ENCODE measurements at regions not wholly inside any gene's neighbourhood (a gene's known extent, or its start where the extent isn't known, plus 50 kb on each side); places are given as distances from the start of the nearest gene placed in this dataset.

- no peak for TF ChIP-seq POLR2A (IDR thresholded peaks at IDR 0.05)
- TF ChIP-seq, protein P1, sequence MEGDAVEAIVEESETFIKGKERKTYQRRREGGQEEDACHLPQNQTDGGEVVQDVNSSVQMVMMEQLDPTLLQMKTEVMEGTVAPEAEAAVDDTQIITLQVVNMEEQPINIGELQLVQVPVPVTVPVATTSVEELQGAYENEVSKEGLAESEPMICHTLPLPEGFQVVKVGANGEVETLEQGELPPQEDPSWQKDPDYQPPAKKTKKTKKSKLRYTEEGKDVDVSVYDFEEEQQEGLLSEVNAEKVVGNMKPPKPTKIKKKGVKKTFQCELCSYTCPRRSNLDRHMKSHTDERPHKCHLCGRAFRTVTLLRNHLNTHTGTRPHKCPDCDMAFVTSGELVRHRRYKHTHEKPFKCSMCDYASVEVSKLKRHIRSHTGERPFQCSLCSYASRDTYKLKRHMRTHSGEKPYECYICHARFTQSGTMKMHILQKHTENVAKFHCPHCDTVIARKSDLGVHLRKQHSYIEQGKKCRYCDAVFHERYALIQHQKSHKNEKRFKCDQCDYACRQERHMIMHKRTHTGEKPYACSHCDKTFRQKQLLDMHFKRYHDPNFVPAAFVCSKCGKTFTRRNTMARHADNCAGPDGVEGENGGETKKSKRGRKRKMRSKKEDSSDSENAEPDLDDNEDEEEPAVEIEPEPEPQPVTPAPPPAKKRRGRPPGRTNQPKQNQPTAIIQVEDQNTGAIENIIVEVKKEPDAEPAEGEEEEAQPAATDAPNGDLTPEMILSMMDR (IDR thresholded peaks at IDR 0.05), result no peak
Observed at GRCh38 chr4:151952711-151953254, 192.0 kb upstream of the GATB start.
